ENCODE measurements at regions not wholly inside any gene's neighbourhood (a gene's known extent, or its start where the extent isn't known, plus 50 kb on each side); places are given as distances from the start of the nearest gene placed in this dataset.
"Not testable (repeated sequence)": the region's sequence is repeated elsewhere in the genome, so short reads cannot be mapped to it uniquely, and the experiment has no call there.

GRCh38 chr5:89536020-89536419, 653.0 kb upstream of the MEF2C start:
- ATAC-seq (no peak), DNase-seq (no peak)
- no peaks in the 10 kb centered on the region for H3K36me3 ChIP-seq (replicated peaks in 1 of 2; ENCODE audit: insufficient read depth in 1 of 2, low read depth in 2 of 2)
- TF ChIP-seq POLR2A (IDR thresholded peaks at IDR 0.05) (no peak), CTCF (IDR thresholded peaks at IDR 0.05) (no peak)
- no peak overlapping the region for H3K27ac ChIP-seq
- intact Hi-C loops (cut with DNase I): no loop called here
- WGBS, 2 donors: 67 to 76% methylated on average over 2 of the region's 2 CpGs
- H3K4me1 ChIP-seq: no peaks in the 10 kb centered on the region
- H3K9me3 ChIP-seq: no peaks in the 10 kb centered on the region
- no peak overlapping the region for H3K4me3 ChIP-seq
- no peaks in the 10 kb centered on the region for H3K27me3 ChIP-seq

- no peak for TF ChIP-seq POLR2A (IDR thresholded peaks at IDR 0.05)
- TF ChIP-seq CTCF (IDR thresholded peaks at IDR 0.05): no peak
- ATAC-seq (no peak), DNase-seq (no peak)
- WGBS, 2 donors: 90 to 99% methylated on average over 2 of the region's 2 CpGs
- Histone ChIP-seq H3K4me3 (no peak overlapping the region), H3K4me1 (no peaks in the 10 kb centered on the region), H3K27ac (no peak overlapping the region), H3K27me3 (no peaks in the 10 kb centered on the region), H3K9me3 (no peaks in the 10 kb centered on the region), H3K36me3 (replicated peaks in 1 of 2; ENCODE audit: insufficient read depth in 1 of 2, low read depth in 2 of 2) (no peaks in the 10 kb centered on the region)
- intact Hi-C loops (cut with DNase I): no loop called here
Observed at GRCh38 chr5:89535411-89535810, 652.4 kb upstream of the MEF2C start.

GRCh38 chr5:89534331-89534730, 651.3 kb upstream of the MEF2C start:
- Histone ChIP-seq H3K27ac (no peak overlapping the region), H3K27me3 (no peaks in the 10 kb centered on the region), H3K36me3 (replicated peaks in 1 of 2; ENCODE audit: insufficient read depth in 1 of 2, low read depth in 2 of 2) (no peaks in the 10 kb centered on the region), H3K9me3 (no peaks in the 10 kb centered on the region), H3K4me1 (no peaks in the 10 kb centered on the region), H3K4me3 (no peak overlapping the region)
- no peak for DNase-seq
- TF ChIP-seq POLR2A (IDR thresholded peaks at IDR 0.05) (no peak), CTCF (IDR thresholded peaks at IDR 0.05) (no peak)
- no peak for ATAC-seq
- intact Hi-C loops (cut with DNase I): no loop called here

- Histone ChIP-seq H3K27ac (no peak overlapping the region), H3K9me3 (peaks cover 0 to 3% (median 0%) of the 10 kb centered on the region in 3 donors), H3K27me3 (no peaks in the 10 kb centered on the region), H3K36me3 (replicated peaks in 1 of 2; ENCODE audit: insufficient read depth in 1 of 2, low read depth in 2 of 2) (no peaks in the 10 kb centered on the region), H3K4me1 (no peaks in the 10 kb centered on the region), H3K4me3 (no peak overlapping the region)
- intact Hi-C loops (cut with DNase I): no loop called here
- no peak for DNase-seq
- WGBS, 2 donors: 78 to 83% methylated on average over 3 of the region's 3 CpGs
- TF ChIP-seq POLR2A (IDR thresholded peaks at IDR 0.05) (no peak), CTCF (IDR thresholded peaks at IDR 0.05) (no peak)
- ATAC-seq: no peak
Observed at GRCh38 chr5:89524785-89525184, 641.8 kb upstream of the MEF2C start.

GRCh38 chr5:89523867-89524266, 640.9 kb upstream of the MEF2C start:
- H3K9me3 ChIP-seq; H3K27me3 ChIP-seq; H3K4me3 ChIP-seq; intact Hi-C loops (cut with DNase I); H3K36me3 ChIP-seq (replicated peaks in 1 of 2; ENCODE audit: insufficient read depth in 1 of 2, low read depth in 2 of 2); ATAC-seq; H3K27ac ChIP-seq; DNase-seq; H3K4me1 ChIP-seq: not testable (repeated sequence)
